Glutamatergic neuron (in vitro differentiated cells): ENCODE measurements at regions not wholly inside any gene's neighbourhood (a gene's known extent, or its start where the extent isn't known, plus 50 kb on each side); places are given as distances from the start of the nearest gene placed in this dataset.

Source experiments
- DNase-seq: peaks from one replicate; pipeline ENCODE4 v3.0.0; 2022
- H3K27ac Mint-ChIP-seq: one replicate; pipeline ENCODE4 v1.8.0; 2020; ENCODE audit warnings: mild to moderate bottlenecking, mixed read lengths, inconsistent platforms; ENCODE audit not compliant: unreplicated experiment
- H3K27me3 Mint-ChIP-seq: one replicate; pipeline ENCODE4 v1.8.0; 2020; ENCODE audit warnings: mild to moderate bottlenecking, moderate library complexity, mixed read lengths, inconsistent platforms; ENCODE audit not compliant: unreplicated experiment
- H3K36me3 Mint-ChIP-seq: one replicate; pipeline ENCODE4 v1.8.0; 2020; ENCODE audit warnings: mild to moderate bottlenecking, mixed read lengths, inconsistent platforms; ENCODE audit not compliant: unreplicated experiment
- H3K4me1 Mint-ChIP-seq: one replicate; pipeline ENCODE4 v1.8.0; 2020; ENCODE audit warnings: mild to moderate bottlenecking, low read depth, mixed read lengths, inconsistent platforms; ENCODE audit not compliant: unreplicated experiment
- H3K4me3 Mint-ChIP-seq: one replicate; pipeline ENCODE4 v1.8.0; 2020; ENCODE audit warnings: mild to moderate bottlenecking, mixed read lengths, inconsistent platforms; ENCODE audit not compliant: unreplicated experiment
- H3K9me3 Mint-ChIP-seq: one replicate; pipeline ENCODE4 v1.8.0; 2020; ENCODE audit warnings: mild to moderate bottlenecking, moderate library complexity, mixed read lengths, inconsistent platforms; ENCODE audit not compliant: unreplicated experiment
- TF ChIP-seq, protein P1 (sequence below): fragments of 200-600 bp; sonication (generic); IDR thresholded peaks from one replicate; pipeline ENCODE4 v1.5.0; 2021; ENCODE audit not compliant: partially characterized antibody, unreplicated experiment

GRCh38 chr20:4563031-4563430, 123.2 kb upstream of the PRNP start:
- H3K36me3 Mint-ChIP-seq = peaks cover 5% of the 10 kb centered on the region
- no peak for DNase-seq
- TF ChIP-seq, protein P1, sequence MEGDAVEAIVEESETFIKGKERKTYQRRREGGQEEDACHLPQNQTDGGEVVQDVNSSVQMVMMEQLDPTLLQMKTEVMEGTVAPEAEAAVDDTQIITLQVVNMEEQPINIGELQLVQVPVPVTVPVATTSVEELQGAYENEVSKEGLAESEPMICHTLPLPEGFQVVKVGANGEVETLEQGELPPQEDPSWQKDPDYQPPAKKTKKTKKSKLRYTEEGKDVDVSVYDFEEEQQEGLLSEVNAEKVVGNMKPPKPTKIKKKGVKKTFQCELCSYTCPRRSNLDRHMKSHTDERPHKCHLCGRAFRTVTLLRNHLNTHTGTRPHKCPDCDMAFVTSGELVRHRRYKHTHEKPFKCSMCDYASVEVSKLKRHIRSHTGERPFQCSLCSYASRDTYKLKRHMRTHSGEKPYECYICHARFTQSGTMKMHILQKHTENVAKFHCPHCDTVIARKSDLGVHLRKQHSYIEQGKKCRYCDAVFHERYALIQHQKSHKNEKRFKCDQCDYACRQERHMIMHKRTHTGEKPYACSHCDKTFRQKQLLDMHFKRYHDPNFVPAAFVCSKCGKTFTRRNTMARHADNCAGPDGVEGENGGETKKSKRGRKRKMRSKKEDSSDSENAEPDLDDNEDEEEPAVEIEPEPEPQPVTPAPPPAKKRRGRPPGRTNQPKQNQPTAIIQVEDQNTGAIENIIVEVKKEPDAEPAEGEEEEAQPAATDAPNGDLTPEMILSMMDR = no peak
- no peak overlapping the region for H3K27ac Mint-ChIP-seq
- peaks cover 2% of the 10 kb centered on the region for H3K9me3 Mint-ChIP-seq
- H3K27me3 Mint-ChIP-seq = peaks cover 1% of the 10 kb centered on the region
- no peaks in the 10 kb centered on the region for H3K4me1 Mint-ChIP-seq
- no peak overlapping the region for H3K4me3 Mint-ChIP-seq

GRCh38 chr20:4560667-4561066, 125.6 kb upstream of the PRNP start:
- H3K27ac Mint-ChIP-seq = no peak overlapping the region
- H3K36me3 Mint-ChIP-seq = peaks cover 5% of the 10 kb centered on the region

DNA sequence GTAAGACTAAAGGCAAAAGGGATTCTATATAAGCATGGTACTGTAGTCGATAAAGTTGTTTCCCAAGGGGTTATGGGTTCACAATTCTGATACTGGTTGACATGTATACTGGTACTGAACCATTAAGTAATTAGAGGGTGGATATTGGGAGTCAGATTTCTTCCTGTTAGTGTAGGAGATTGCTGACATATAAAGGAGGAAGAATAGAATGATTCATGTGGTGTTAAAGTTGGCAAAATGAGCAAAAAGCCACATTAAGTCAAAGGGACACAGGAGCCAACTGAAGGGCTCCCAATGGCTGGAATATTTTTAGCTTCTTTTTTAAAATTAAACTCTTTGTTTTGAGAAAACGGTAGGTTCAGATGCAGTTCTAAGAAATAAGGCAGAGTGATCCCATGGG, 126.3 kb upstream of the PRNP start:
- no peak overlapping the region for H3K4me3 Mint-ChIP-seq
- H3K4me1 Mint-ChIP-seq = no peaks in the 10 kb centered on the region
- H3K9me3 Mint-ChIP-seq = peaks cover 2% of the 10 kb centered on the region
- no peak for DNase-seq
- H3K27me3 Mint-ChIP-seq = peaks cover 1% of the 10 kb centered on the region
- no peak overlapping the region for H3K27ac Mint-ChIP-seq
- peaks cover 5% of the 10 kb centered on the region for H3K36me3 Mint-ChIP-seq
- TF ChIP-seq, protein P1 = no peak

More at GRCh38 chr20:4560667-4561066, 125.6 kb upstream of the PRNP start:
- H3K4me1 Mint-ChIP-seq = no peaks in the 10 kb centered on the region
- H3K4me3 Mint-ChIP-seq = no peak overlapping the region
- DNase-seq = no peak
- peaks cover 1% of the 10 kb centered on the region for H3K27me3 Mint-ChIP-seq
- peaks cover 2% of the 10 kb centered on the region for H3K9me3 Mint-ChIP-seq
- TF ChIP-seq, protein P1 = no peak

DNA sequence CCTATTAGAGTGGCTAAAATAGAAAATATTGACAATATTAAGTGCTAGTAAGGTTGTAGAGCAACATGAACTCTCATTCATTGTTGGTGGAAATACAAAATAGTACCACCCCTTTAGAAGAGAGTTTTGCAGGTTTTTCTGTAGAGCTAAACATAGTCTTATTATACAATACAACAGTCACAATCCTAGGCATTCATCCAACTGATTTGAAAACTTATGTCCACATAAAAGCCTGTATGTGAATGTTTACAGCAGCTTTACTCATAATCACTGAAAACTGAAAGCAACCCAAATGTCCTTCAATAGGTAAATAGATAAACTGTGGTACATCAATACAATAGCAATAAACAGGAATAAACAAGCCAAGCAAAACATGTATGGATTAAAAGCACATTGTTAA, 127.2 kb upstream of the PRNP start:
- H3K4me3 Mint-ChIP-seq = no peak overlapping the region
- no peaks in the 10 kb centered on the region for H3K4me1 Mint-ChIP-seq
- peaks cover 2% of the 10 kb centered on the region for H3K9me3 Mint-ChIP-seq
- H3K36me3 Mint-ChIP-seq = no peaks in the 10 kb centered on the region
- TF ChIP-seq, protein P1 = no peak
- no peak overlapping the region for H3K27ac Mint-ChIP-seq
- H3K27me3 Mint-ChIP-seq = peaks cover 1% of the 10 kb centered on the region
- DNase-seq = no peak

GRCh38 chr20:4556781-4557180, 129.5 kb upstream of the PRNP start:
- H3K27me3 Mint-ChIP-seq = peaks cover 1% of the 10 kb centered on the region
- H3K9me3 Mint-ChIP-seq = no peaks in the 10 kb centered on the region
- H3K4me1 Mint-ChIP-seq = no peaks in the 10 kb centered on the region
- DNase-seq = no peak
- H3K36me3 Mint-ChIP-seq = no peaks in the 10 kb centered on the region
- TF ChIP-seq, protein P1 = no peak
- no peak overlapping the region for H3K27ac Mint-ChIP-seq
- no peak overlapping the region for H3K4me3 Mint-ChIP-seq
